IPS DF 4.7 (cell line): ENCODE measurements at regions not wholly inside any gene's neighbourhood (a gene's known extent, or its start where the extent isn't known, plus 50 kb on each side); places are given as distances from the start of the nearest gene placed in this dataset.
"Not testable (repeated sequence)": the region's sequence is repeated elsewhere in the genome, so short reads cannot be mapped to it uniquely, and the experiment has no call there.

Experiments used
- DNase-seq: peaks from one replicate; pipeline ENCODE4 v3.0.0-alpha.2; 2013; ENCODE audit warnings: low spot score; ENCODE audit errors: extremely low read depth

DNA sequence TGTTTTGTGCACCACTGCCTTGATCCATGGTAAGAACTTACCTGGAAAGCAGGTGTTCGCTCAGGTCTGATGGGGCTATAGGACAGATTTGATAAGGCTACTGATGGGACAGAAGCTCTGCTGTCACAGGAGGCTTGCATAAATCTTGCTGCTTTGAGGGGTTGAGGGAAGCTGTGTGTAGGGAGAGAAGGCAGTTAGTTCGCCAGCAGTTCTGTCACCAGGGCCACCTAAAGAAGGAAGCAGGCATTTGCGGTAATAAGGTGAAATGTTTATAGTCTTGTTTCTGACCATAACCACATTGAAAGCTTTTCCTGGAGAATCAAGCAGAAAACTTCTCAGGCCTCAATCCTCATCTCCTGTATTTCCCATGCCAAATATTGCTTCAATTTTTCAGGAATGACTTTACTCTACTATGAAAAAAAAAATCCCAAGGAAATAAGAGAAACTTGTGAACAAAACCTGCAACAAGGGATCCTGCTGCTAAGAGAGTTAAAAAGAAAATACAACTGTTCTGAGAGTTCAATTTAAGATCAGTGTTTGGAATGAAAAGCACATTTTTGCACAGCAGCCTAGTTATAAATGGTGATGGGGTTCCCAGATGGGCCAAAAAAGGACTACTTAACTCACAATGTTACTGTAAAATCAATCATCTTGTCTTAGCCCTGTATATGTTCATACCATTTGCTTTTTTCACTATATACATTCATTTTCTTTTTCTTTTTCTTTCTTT lies 122.0 kb upstream of the RANBP3L start:
- DNase-seq = no peak

DNA sequence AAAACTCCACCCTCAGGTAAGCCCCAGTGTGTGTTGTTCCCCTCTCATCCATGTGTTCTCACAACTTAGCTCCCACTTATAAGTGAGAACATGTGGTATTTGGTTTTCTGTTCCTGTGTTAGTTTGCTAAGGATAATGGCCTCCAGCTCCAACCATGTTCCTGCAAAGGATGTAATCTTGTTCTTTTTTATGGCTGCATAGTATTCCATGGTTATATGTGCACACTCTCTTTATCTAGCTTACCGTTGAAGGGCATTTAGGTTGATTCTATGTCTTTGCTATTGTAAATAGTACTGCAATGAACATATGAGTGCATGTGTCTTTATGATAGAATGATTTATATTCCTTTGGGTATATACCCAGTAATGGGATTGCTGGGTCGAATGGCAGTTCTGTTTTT lies 124.4 kb upstream of the RANBP3L start:
- not testable (repeated sequence) for DNase-seq

DNA sequence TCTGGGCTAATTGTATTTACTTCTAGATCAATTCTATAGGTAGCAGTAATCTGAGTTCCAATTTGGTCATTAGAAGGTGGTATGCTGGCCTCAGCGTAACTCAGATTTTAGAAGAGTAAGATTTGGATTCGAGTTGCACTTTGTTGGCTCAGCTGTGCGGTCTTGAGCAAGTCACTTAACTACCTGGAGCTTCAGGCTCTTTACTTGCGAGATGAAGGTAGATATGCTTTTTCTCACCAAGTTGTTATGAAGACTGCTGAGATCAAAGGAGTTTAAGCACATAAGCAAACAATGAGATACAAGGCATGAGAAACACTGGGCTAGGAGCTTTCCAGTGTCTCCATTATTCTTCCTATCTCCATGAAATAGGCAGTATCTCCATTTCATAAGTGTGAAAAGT lies 133.8 kb upstream of the RANBP3L start:
- DNase-seq = no peak

DNA sequence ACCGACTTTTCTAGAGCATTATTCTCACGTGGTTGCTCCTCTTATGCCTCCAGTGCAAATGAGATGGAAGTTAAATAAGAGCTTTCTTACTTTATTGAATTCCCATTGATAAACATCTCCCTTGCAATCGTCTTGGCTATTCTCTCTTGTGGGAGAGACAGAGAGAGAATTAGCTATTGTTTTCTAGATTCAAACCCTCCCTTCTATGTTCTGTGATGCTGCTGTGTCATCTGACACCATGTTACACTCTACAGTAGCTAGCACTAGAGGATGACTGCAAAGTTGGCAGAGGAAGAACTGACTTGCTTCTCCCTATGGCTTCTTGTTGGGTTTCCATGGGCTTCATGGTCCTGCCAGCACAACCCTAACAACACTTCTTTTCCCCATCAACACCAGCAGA lies 134.6 kb upstream of the RANBP3L start:
- no peak for DNase-seq

DNA sequence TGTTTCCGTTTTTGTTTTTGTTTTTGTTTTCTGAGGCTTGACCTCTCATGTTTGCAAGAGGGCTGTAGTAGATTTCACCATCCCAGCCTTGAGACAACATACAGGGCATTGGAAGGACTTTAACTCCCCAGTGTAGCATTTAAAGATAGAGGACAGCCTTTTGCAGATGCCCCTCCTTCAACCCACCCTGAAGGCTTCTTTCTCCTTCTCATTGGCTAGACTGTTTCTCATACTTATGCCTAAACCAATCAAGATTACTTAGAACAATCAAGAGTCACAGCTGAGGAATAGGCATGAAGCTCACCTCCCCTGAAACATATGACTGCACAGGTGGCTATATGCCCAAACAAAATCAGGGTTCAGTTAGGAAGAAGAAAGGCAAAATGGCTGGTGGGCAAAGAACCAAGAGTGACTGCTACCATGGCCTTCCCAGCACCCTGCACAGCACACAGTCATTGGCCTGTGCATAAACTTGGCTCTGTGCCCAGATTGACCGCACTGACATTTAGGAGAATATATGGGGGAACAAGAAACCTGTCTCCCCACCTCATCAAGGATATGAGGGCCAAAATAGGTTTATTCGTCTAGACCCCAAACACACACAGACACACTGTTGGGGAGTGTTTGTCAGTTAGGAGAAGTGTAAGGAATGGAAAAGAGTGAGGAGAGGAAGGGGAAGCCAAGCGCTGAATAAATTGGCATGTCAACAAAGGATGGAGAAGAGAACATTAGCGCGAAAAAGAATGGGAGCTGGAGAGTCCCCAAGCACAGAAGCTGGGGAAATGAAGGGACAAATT lies 137.3 kb upstream of the RANBP3L start:
- no peak for DNase-seq

DNA sequence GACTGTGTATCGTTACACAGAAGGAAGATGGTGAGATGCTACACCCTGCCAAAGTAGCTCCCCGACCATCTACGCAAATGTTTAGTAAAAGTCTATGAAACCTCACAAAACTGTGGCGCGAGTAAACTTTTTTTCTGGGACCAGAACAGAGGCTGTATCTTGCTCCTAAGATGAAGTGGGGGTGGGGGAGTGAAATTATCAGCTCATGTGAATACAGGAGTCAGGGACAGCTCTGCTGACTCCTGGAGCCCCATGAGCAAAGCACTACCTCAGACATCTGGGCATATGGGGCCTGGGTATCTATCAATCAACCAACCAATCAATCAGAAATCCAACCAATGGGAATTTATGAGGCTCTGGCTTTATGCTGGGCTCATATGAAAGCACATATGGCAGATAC lies 138.6 kb upstream of the RANBP3L start:
- DNase-seq = no peak

DNA sequence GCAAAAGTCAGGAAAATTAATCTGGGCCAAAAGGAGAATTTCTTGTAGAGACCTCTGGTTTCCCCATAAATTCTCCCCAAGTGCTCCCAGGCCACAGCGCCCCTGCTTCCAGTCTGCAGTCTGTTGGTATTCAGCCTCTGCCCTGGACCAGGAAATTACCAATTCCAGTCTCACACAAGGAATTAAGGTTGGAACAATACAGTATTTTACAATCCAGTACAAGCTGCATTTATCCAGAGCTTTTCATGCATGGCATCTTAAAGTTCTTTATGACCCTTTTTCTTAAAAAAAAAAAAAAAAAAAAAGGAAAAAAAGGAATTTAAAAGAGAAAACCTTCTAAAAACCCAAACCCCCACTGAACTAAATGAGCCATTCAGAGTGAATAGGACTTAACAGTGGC lies 139.6 kb upstream of the RANBP3L start:
- DNase-seq = no peak

DNA sequence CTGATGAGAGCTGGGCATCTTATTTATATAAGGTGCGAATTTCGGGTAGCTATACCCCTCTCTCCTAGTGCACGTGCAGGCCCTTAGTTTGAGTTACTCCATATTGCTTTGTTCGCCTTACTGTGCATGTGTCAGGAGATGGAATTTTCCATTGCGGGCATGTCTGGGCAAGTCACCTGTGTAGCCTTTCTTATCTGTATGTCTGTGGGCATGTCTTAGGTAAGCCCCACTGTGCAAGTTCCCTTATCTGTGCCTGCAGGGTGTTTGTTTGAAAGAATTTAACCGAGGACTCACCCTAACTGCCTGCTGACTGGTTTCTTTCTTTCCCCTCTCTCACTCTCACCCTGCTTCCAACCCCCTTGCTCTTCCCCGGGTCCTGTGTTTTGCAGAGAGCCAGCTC lies 140.7 kb upstream of the RANBP3L start:
- DNase-seq = no peak

DNA sequence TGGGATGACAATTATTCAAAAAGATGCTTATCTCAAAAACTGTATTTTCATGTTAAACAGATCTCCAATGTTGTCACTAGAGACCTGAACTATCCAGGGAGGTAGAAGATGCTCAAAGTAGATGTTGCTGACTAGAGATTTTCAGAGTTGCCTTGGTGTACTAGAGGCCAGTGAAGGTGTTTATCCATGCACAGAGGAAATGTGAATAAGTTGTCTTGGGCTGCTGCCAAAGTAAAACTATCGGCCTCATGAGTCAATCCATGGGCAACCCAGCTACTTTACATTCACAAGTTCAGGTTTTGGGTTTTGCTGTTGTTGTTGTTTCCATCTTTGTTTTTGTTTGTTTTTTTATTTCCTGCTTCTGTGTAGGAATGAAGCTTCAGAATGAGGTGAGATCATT lies 141.1 kb upstream of the RANBP3L start:
- no peak for DNase-seq

DNA sequence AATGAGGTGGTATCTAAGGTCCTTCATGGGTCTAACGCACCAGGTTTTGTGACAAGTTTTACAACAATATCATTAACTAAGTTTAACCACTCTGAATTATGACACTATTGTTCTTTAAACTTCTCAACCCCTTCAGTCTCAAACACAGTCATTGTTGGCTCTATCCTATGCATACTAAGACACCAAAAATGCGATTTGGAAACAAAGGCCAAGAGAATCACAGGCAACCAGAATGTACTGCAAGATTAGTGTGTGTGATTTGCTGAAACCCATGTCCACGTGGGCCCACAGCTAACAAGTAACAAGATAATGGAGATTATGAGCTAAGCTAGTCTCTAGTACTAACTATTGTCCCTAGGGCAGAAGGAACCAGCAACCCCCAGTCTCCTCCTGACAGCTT lies 142.2 kb upstream of the RANBP3L start:
- no peak for DNase-seq

DNA sequence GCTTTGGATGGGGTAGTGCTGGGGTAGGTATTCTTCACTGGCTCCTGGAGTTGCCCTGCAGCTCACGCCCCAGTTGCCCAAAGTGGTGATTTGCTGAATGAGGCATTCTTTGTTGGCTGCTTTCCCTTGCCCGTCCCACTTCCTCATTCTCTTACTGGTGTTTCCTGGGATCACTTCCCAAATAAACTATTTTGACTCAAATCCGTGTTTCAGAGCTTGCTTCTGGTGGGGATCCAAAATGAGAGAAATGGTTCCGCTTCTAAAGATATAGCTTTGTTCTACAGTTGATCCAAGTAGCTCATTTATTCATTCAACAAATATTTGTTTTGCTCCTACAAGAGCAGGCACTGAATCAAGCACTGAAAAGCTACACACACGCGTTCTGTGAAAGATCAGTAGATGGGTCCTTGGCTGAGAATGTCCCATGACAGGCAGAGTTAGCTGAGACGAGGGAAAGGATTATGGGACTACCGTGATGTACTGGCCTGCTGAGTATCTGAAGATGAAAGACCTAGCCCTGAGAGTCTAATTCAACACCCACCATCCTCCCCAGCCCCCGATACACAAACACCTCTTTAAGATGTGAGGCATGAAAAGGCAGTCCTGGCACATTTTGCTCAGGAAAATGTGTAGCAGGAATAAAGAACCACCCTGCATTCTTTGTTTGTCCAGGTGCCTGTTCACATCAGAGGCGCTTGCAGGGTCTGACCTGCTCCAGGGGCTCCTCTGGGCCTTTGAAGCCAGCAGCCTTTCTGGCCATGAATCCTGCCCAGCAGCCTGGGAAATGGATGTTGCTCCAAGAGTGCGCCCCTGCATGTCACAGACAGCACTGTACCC lies 143.1 kb upstream of the RANBP3L start:
- DNase-seq = no peak

DNA sequence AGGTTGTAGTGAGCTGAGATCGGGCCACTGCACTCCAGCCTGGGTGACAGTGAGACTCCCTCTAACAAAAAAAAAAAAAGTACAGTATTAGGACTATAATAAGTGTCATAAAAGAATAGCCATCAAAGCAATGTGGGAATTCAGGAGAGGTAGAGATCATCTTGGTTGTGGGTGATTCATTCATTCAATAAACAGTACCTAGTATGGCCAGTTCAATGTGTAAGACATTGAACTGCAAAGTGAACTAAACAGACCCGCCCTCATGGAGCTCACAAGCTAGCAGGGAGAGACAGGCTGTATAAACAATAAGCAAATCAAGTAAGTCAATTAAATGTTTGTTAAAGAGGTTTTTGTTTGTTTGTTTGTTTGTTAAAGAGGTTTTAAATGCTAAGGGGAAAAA lies 146.1 kb upstream of the RANBP3L start:
- DNase-seq = no peak

DNA sequence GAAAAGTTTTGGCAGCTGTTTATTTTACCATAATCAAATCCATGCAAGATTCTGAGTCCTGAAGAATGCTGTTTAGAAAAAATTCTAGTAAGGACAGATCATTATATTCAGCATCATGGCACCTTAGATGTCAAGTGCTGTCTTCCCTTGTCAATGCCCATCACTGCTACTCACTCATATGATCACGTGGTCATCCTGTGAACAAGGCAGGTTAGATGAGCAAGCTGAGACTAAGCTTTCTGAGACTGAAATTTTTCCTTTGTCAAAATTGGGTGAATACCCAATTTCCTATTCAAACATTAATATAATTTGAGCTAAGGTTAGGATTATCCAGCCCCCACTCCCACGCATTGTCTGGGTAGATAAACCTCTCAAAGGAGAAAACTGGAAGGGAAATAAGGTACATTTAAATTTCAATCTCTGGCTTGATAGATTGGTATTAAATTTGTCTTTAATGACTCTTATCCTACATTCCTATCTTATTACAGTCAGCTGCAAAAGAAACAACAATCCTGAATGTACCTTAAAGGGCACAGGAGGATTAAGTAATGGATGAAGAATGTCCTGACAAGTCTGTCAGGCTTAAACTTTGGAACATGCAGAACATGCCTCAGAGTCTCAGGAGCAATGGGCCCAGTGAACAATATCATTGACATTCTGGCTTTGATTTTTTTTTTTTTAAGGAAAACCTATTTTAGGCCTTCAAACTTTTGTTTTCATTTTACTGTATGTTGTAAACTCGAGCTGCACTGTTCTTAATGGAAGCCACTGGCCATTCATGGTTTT lies 148.7 kb upstream of the RANBP3L start:
- DNase-seq = no peak

DNA sequence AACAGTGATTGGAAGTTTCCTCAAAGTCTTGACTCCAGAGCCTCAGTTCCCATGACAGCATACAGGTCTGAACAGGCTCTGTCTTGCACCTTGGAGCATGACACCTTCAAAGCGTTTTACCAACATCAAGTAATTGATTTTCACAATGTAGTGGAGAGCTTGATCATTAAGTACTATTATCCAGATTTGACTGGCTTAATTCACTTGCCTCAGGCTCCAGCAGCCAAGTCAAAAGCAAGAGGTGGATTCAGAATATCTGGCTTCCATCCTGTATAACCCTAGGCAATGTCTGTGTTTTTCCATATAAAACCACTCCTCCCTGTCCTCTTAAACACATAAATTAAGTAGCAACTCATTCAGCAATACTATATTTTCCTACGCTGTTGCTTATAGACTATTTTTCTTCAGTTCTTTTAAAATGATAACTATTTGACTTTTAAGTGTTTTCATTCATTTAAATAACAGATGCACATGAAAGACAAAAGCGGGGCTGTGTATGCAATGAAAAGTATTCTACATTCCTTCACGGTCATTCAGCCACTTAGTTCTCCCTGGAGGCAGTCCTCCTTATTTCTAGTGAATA lies 150.8 kb upstream of the RANBP3L start:
- no peak for DNase-seq

DNA sequence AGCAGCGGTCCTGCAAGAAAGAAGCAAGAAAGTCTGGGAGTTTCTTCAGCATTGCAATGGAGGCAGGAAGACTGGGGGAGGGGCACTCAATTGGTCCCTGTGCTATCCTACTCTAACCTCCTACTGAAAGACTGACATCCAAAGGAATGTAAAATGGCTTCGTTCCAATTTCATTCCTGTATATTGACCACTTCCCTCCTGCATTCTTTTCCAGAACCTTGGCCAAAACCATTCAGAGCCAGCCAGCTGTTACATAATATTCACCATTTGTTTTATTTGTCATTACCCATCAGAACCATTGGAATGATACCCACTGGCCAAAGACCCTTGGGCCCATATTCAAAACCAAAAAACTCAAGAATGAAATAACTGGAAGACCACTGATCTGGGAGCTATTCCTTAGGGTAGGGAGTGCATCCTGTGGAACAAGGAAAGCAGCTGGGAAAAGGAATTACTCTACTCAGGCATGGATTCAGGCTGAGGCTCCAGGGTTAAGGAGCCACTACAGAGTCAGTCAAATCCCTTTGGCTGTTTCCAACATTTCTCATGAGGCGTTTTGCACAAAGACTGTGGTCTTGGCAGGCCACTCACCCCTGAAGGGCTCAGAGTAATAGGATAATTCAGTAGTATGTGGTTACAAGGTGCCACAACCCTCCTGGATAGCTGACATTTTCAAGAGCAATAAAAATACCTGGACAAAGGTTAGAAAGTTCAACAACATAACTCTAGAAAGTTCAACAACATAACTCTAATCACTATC lies 148.7 kb upstream of the SLC1A3 start:
- DNase-seq = no peak

DNA sequence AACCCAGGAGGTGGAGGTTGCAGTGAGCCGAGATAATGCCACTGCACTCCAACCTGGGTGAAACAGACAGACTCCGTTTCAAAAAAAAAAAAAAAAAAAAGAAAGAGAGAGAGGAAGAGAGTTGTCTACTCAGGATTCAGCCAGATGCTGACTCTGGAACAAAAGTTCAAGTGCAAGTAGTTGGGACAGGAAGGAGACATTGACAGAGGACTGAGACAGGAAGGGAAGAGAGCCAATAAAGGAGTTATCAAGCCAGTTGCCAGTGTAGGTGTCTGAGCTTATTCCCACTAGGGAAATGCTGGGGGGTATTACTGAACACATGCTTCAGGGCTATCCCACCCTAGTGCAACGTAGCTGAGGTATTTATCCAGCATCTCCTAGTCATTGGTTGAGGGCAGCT lies 147.7 kb upstream of the SLC1A3 start:
- DNase-seq = no peak

DNA sequence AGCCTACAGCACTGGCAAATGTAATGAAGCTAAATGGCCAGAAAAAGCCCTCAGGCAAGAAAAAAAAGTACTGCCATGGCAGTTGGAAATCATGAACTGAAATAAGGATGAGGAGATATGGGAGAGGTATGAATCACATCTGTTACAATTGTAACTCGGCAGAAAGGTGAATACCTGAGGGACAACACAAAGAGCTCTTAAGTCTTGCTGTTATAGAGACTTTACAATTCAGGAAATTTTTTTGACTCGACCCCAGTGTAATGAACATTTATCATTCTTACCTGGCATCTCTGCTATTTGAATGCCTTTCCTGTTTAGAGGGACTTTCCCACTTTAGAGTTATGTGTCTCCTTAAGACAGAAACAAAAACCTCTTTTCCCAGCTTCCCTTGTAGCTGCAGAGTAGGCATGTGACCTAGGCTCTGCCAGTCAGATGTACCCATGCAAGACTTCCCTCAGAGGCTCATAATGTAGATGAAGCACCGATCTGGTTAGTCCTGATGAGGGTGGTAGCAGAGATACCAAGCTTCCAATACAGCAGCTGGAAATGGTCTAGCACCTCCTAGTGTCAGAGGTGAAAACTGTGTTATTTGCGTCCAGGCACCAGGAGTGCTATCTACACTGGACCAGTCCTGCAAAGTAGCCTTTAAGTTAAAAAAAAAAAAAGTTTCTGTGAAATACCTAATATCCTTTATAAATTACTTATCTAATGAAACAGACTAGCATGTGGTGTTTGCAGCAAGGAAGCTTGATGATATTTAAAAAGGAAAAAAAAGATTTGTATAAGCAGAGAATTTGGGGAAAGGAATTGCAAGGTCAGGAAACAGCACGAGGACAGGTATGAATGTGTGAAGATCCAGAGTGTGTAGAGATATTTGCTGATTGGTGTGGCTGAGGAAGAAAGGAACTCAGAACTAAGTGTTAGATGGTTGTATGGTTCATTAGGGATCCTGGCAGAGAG lies 146.9 kb upstream of the SLC1A3 start:
- DNase-seq = no peak

DNA sequence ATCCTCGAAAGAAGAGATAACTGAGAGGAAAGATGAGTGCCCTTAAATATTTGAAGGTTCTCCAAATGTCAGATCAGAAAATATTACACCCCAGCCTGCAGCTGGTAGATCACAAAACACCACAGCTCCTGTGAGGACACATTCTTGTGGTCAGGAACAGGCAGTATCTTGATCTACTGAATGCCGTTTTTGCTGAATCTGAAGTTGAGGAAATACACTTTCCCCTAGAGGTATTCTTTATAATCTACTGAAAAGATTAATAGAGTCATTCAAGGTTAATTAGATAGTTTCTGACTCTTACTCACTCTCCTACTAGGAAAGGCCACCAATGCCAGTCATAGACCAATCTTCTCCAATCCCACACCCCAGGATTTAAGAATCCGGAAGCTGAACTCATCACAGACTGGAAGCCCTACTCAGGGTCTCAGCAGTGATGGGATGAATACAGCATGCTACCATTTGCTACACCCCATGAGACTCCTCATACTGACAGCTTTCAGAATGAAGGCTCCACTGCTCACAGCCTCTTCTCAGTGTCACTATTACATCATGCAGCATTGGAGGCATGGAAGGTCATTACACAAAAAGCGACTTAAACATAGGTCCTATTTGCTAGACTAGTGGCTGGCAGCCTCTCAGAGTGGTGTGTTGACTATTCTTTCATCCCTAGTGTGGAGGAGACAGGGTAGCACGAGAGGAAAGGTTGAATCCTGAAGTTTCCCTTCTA lies 143.9 kb upstream of the SLC1A3 start:
- no peak for DNase-seq
